ENCODE measurements at regions not wholly inside any gene's neighbourhood (a gene's known extent, or its start where the extent isn't known, plus 50 kb on each side); places are given as distances from the start of the nearest gene placed in this dataset.

GRCh38 chr11:27287205-27287604, 75.8 kb downstream of the CCDC34 start:
- DNase-seq (ENCODE audit: low read depth in 4 of 4, low spot score in 2 of 4): no peak

GRCh38 chr11:27285761-27286160, 77.3 kb downstream of the CCDC34 start:
- DNase-seq (ENCODE audit: low read depth in 4 of 4, low spot score in 2 of 4): no peak

- DNase-seq (ENCODE audit: low read depth in 4 of 4, low spot score in 2 of 4): no peak
Measured at GRCh38 chr11:27282806-27283205, 80.2 kb downstream of the CCDC34 start.

- DNase-seq (ENCODE audit: low read depth in 4 of 4, low spot score in 2 of 4): peak; percentile 30 to 72 (median 65)
Measured at GRCh38 chr11:27281740-27282590, 81.0 kb downstream of the CCDC34 start.

GRCh38 chr11:27281276-27281675, 81.7 kb downstream of the CCDC34 start:
- DNase-seq (ENCODE audit: low read depth in 4 of 4, low spot score in 2 of 4): no peak

- no peak for DNase-seq (ENCODE audit: low read depth in 4 of 4, low spot score in 2 of 4)
Measured at GRCh38 chr11:27280140-27280539, 82.9 kb downstream of the CCDC34 start.

GRCh38 chr11:27279460-27279859, 83.6 kb downstream of the CCDC34 start:
- no peak for DNase-seq (ENCODE audit: low read depth in 4 of 4, low spot score in 2 of 4)

- no peak for DNase-seq (ENCODE audit: low read depth in 4 of 4, low spot score in 2 of 4)
Measured at GRCh38 chr11:27277843-27278242, 85.2 kb downstream of the CCDC34 start.

GRCh38 chr11:27276141-27276540, 86.9 kb downstream of the CCDC34 start:
- DNase-seq (ENCODE audit: low read depth in 4 of 4, low spot score in 2 of 4): no peak

- no peak for DNase-seq (ENCODE audit: low read depth in 4 of 4, low spot score in 2 of 4)
Measured at GRCh38 chr11:27274854-27275395, 88.1 kb downstream of the CCDC34 start.

- no peak for DNase-seq (ENCODE audit: low read depth in 4 of 4, low spot score in 2 of 4)
Measured at GRCh38 chr11:27266125-27266524, 96.9 kb downstream of the CCDC34 start.

GRCh38 chr11:27263986-27264385, 99.0 kb downstream of the CCDC34 start:
- DNase-seq (ENCODE audit: low read depth in 4 of 4, low spot score in 2 of 4): no peak

- DNase-seq (ENCODE audit: low read depth in 4 of 4, low spot score in 2 of 4): no peak
Measured at GRCh38 chr11:27263046-27263445, 100.0 kb downstream of the CCDC34 start.

GRCh38 chr11:27255447-27255828, 107.6 kb downstream of the CCDC34 start:
- DNase-seq (ENCODE audit: low read depth in 4 of 4, low spot score in 2 of 4): no peak

GRCh38 chr11:27254744-27255446, 108.1 kb downstream of the CCDC34 start:
- no peak for DNase-seq (ENCODE audit: low read depth in 4 of 4, low spot score in 2 of 4)

GRCh38 chr11:27253224-27253623, 109.8 kb downstream of the CCDC34 start:
- no peak for DNase-seq (ENCODE audit: low read depth in 4 of 4, low spot score in 2 of 4)

GRCh38 chr11:27250867-27251665, 111.9 kb downstream of the CCDC34 start:
- DNase-seq (ENCODE audit: low read depth in 4 of 4, low spot score in 2 of 4): no peak

GRCh38 chr11:27248576-27249509, 114.2 kb downstream of the CCDC34 start:
- no peak for DNase-seq (ENCODE audit: low read depth in 4 of 4, low spot score in 2 of 4)

GRCh38 chr11:27247660-27248059, 115.4 kb downstream of the CCDC34 start:
- DNase-seq (ENCODE audit: low read depth in 4 of 4, low spot score in 2 of 4): no peak

- DNase-seq (ENCODE audit: low read depth in 4 of 4, low spot score in 2 of 4): no peak
Measured at GRCh38 chr11:27246925-27247324, 116.1 kb downstream of the CCDC34 start.
